Activated effector memory CD4-positive, alpha-beta T cell treated with Interleukin-2 at 50 U/mL for 16 hours (primary cell): ENCODE measurements at regions not wholly inside any gene's neighbourhood (a gene's known extent, or its start where the extent isn't known, plus 50 kb on each side); places are given as distances from the start of the nearest gene placed in this dataset.

Experiments
- DNase-seq: peaks from one replicate; pipeline ENCODE4 v3.0.0-alpha.2; 2020

DNA sequence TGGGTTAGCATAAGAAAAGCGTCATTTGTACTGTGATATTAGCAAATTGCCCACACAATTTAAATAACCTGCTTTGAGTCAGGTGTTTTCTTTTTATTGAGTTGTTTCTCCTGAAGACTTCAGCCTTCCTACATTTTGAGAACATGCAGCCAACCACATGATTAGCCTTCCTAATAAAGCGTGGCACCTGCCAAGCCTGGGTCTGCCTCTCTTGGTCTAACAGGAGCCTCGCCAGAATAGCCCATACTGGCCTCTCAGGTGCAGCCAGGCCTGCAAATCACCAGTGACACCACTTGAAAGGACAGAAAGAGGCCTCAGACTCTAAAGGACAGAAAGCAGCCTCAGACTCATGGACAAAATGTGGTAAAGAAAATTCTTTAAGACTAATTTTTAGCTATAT, 653.8 kb downstream of the BCL11A start:
- DNase-seq, result no peak

DNA sequence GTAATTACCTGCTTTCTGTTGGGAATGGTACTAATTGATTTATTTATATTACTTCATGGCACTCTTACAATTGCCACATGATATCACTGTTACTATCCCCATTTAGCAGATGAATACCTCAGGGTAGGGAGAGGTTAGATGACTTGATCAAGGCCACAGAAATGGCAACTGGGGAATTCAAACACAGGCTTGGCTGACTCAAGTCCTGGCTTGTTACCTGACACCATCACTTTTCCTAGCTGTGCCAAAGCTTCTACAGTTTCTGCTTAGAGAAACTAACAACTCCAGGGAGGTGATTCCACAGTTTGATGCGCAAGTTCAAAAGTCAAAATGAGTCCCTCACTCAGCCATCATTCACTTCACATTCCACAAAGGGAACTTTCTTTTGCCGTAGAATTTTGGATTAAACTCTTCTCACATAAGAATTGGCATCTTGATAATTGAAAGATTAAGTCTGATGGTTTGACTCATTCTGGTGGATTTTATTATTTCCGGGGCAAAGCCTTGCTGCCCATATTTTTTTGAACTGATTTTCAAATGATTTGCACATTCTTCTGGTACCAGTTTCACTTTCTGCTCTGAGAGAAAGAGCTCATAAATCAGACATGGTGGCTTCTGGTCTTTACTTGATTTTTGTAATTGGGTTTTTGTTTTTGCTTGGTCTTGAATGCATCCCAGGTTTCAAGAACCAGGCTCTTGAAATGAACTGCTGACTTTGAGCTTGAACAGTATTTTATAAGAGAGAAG, 656.8 kb downstream of the BCL11A start:
- no peak for DNase-seq

- DNase-seq, result no peak
These were observed 659.8 kb downstream of the BCL11A start for GRCh38 chr2:59893612-59894011.

- DNase-seq, result no peak
These were observed 661.1 kb downstream of the BCL11A start for GRCh38 chr2:59892398-59892797.

GRCh38 chr2:59889305-59889704, 664.1 kb downstream of the BCL11A start:
- DNase-seq, result no peak

- no peak for DNase-seq
These were observed 664.7 kb downstream of the BCL11A start for GRCh38 chr2:59888706-59889105.

DNA sequence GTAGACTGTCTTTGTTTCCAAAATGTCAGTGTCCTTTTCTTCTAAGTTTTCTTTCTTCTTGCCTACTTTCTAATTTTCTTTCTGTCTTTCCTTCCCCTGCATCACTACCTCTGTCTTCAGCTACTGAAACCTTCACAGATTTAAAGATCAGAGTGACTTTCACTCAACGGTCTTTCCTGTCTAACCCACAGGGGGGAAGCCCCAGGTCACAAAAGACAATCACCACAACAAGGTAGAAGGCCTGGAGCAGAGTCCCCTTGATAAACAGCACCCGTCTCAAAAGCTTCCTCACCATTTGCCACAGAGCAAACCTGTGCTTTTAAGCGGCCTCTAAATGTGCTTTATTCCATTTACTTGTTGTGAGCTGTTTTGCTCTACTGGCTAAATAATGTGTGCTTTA, 665.4 kb downstream of the BCL11A start:
- peak; percentile 1 for DNase-seq

DNA sequence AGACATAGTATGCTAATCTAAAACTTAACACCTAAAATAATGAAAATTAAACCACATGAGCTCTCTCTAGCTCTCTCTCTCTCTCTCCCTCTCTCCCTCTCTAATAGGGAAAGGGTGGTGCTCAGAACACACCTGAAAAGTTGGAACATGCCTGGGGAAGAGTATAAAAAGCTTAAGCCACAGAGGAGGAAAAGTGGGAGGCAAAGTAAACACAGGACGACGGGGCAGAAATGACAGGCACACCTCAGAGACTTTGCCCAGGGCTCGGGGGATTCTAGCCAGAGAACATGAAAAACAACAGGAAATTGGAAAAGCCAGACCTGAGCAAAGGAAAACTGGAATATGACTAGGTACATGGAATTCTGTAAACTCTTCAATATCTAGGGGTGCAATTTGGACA, 666.1 kb downstream of the BCL11A start:
- no peak for DNase-seq

GRCh38 chr2:59886759-59887158, 666.7 kb downstream of the BCL11A start:
- DNase-seq, result no peak

- DNase-seq, result no peak
These were observed 667.9 kb downstream of the BCL11A start for GRCh38 chr2:59885541-59885940.

- DNase-seq, result no peak
These were observed 669.3 kb downstream of the BCL11A start for GRCh38 chr2:59884166-59884565.

DNA sequence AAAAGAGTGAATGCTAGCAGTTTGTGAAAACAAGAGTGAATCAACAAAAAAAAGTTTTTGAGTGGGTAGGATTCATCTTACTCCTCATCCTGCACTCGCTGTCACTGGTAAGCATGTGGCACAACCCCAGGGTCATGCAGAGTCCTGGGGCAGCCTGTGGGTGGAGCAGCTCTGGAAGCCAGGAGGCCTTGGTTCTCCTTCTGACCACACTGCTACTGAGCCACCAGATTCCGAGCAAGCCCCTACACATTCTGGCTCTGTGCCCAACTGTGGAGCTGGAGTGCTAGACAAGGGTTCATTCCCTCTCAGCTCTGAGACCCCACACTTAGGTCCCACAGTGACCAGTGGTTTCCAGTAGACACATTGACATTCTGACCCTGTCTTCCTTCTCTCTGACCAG, 670.6 kb downstream of the BCL11A start:
- DNase-seq, result no peak

- DNase-seq, result no peak
These were observed 671.2 kb downstream of the BCL11A start for GRCh38 chr2:59882279-59882678.

- no peak for DNase-seq
These were observed 672.2 kb downstream of the BCL11A start for GRCh38 chr2:59881218-59881617.

GRCh38 chr2:59879700-59880131, 673.7 kb downstream of the BCL11A start:
- DNase-seq, result no peak

DNA sequence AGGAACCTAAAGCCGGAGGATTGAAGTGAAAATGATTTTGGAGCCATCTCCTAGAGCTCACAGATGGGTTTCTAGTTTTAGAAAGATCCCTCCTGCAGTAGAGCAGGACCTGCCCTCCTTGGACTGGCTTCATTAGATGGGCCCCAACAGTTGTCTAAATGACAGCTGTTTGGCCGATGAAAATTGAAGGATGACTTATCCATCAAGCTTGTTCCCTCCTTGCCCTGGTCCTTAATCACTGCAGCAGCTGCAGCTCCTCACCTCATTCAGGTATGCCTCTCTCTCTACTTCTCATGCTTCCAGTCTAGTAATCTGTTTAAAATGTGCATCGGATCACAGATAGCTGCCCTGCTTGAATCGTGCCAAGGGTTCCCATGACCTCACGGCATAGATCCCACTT, 677.6 kb downstream of the BCL11A start:
- DNase-seq, result no peak

GRCh38 chr2:59874971-59875755, 678.3 kb downstream of the BCL11A start:
- DNase-seq, result no peak

- no peak for DNase-seq
These were observed 679.1 kb downstream of the BCL11A start for GRCh38 chr2:59874361-59874760.

- DNase-seq, result no peak
These were observed 681.6 kb downstream of the BCL11A start for GRCh38 chr2:59871830-59872229.

DNA sequence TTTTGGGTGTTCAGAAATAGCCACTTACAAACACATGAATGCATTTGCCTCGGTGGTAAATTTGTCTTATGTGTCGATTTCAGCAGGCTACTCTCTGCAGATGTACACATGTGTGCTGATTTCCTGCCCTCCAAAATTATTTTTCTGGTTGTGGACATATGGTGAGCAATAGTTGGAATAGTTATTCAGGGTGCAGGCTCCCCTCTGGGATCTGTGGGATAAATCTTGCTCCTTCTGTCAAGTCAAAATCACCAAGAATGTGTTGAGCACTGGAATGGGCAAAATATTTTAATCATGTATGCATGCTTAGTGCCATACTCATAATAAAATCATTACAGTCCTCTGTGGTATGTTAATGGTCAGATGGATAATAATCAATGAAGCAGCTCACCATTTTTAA, 684.5 kb downstream of the BCL11A start:
- DNase-seq, result no peak

DNA sequence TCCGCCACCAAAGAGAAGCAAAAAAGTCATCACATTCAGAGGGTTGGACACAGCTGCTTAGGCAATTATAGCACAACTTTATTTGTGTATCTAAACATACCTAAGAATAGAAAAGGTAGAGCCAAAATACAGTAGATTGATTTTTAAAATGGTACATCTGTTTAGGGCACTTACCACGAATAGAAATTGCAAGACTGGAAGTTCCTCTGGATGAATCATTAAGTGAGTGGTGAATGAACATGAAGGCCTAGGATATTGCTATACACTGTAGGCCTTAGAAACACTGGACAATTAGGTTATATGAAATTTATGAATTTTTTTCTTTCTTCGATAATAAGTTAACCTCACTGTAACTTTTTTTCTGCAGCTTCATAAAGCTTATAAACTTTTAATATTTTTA, 687.0 kb downstream of the BCL11A start:
- DNase-seq, result no peak

DNA sequence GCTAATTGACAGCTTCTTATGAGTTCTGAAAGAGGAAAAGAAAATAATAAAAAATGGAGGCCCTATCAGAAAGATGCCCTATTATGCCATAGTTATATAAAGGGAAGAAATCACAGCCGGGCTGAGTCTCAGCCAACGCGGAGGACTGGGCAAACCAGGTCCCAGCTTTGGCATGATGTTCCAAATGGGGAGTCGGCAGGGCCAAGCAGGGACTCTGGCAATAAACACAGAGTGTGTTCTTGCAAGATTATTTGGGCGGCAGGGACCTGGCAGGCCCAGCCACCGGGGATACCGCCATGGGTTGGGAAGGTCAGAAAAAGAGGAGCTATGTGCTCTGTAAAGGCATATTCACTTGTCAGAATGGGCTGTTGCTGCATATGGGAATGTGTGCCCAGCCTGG, 694.9 kb downstream of the BCL11A start:
- DNase-seq, result no peak

DNA sequence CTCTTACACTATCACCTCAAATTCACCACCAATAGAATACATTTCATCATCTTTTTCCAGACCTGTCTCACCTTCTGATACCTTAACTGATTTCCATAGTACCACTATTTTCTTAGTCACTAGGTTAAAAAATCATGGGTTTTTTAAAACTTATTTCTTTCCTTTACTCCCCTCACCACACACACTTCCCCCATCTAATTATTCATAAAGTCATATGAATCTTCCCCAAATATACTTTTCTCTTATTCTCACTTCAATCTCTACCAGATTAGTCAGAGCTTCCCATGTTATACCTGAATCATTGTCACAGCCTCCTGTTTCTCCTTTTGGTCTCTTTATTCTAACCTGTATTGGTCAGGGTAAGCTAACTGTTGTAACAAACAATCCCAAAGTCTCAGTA, 696.3 kb downstream of the BCL11A start:
- no peak for DNase-seq

DNA sequence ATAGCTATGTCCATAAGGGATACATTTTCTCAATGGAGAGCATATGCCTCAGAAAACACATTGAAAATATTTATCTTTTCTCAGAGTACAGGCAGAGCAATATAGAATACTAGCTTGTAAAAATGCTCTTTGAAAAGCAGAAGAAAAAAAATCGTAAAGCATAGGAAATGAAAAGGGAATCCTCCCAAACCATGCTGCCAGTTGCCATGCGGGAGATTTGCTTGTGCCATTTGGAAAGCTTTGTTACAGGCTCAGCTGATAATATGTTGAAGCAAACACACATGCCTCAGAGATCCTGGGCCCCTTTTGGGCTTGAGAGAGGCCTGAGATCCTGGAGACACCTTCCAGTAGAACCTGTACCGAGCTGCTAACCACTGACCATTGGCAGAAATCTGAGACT, 697.1 kb downstream of the BCL11A start:
- DNase-seq, result no peak

GRCh38 chr2:59853032-59853431, 700.4 kb downstream of the BCL11A start:
- no peak for DNase-seq
